ENCODE measurements at regions not wholly inside any gene's neighbourhood (a gene's known extent, or its start where the extent isn't known, plus 50 kb on each side); places are given as distances from the start of the nearest gene placed in this dataset.

DNA sequence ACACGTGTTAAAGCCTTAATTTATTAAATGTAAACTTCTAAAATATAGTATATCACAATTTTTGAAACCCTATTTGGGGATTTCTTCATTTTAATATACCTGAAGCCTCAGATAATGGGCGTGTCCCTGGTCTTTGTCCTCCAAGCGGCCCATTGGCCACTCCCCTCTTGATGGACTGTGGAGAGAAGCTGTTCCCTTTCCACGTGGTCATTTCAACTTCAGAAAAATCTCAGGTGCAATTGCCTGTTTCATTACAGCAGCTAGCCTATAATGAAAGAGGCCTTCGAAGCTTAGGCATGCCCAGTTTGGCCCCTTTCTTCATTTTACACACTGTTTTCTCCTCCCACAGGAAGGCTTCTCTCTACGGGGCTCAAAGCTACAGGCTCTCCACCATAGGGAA is 131.4 kb upstream of the ARHGAP5 start:
- TF ChIP-seq, protein P1, sequence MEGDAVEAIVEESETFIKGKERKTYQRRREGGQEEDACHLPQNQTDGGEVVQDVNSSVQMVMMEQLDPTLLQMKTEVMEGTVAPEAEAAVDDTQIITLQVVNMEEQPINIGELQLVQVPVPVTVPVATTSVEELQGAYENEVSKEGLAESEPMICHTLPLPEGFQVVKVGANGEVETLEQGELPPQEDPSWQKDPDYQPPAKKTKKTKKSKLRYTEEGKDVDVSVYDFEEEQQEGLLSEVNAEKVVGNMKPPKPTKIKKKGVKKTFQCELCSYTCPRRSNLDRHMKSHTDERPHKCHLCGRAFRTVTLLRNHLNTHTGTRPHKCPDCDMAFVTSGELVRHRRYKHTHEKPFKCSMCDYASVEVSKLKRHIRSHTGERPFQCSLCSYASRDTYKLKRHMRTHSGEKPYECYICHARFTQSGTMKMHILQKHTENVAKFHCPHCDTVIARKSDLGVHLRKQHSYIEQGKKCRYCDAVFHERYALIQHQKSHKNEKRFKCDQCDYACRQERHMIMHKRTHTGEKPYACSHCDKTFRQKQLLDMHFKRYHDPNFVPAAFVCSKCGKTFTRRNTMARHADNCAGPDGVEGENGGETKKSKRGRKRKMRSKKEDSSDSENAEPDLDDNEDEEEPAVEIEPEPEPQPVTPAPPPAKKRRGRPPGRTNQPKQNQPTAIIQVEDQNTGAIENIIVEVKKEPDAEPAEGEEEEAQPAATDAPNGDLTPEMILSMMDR (IDR thresholded peaks at IDR 0.05), result no peak
- H3K79me2 ChIP-seq, result no peaks in the 10 kb centered on the region
- no peak overlapping the region for H3K4me3 ChIP-seq (ENCODE audit: low read depth, low read length)
- H3K4me1 ChIP-seq, result no peaks in the 10 kb centered on the region
- H2AFZ ChIP-seq, result no peak overlapping the region
- no peaks in the 10 kb centered on the region for H3K36me3 ChIP-seq (ENCODE audit: control insufficient read depth, insufficient read depth, low read length)
- H3K27ac ChIP-seq, result no peak overlapping the region
- H3K27me3 ChIP-seq (ENCODE audit: control insufficient read depth, insufficient read depth, low read length), result no peaks in the 10 kb centered on the region
- no peak overlapping the region for H3K4me2 ChIP-seq (ENCODE audit: low read length)
- H3K9ac ChIP-seq, result no peak overlapping the region
- no peaks in the 10 kb centered on the region for H3K9me3 ChIP-seq (ENCODE audit: control insufficient read depth, low read length)

DNA sequence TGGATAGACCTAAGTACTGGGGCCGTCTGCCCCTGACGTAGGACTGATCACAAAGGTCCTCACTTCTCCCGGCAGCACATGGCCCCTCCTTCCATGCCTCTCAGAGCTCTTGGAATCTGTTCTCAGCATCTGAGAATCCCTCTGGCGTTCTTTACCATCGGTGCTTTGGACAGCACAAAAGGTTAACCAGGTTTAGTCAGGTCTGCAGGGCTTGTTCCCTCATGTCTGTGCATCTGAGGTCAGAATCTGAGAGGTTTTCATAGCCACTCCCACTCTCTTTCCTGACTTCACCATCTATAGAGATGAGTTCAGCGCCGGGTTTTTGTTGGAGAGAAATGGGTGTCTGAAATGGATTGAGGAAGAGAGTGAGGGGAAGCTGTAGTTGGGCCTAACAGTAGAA is 130.0 kb upstream of the ARHGAP5 start:
- no peak overlapping the region for H2AFZ ChIP-seq
- H3K36me3 ChIP-seq (ENCODE audit: control insufficient read depth, insufficient read depth, low read length), result no peaks in the 10 kb centered on the region
- no peak overlapping the region for H3K27ac ChIP-seq
- TF ChIP-seq, protein P1 (IDR thresholded peaks at IDR 0.05), result no peak
- H3K4me3 ChIP-seq (ENCODE audit: low read depth, low read length), result no peak overlapping the region
- no peaks in the 10 kb centered on the region for H3K27me3 ChIP-seq (ENCODE audit: control insufficient read depth, insufficient read depth, low read length)
- H3K79me2 ChIP-seq, result no peaks in the 10 kb centered on the region
- H3K9ac ChIP-seq, result no peak overlapping the region
- no peaks in the 10 kb centered on the region for H3K4me1 ChIP-seq
- H3K9me3 ChIP-seq (ENCODE audit: control insufficient read depth, low read length), result no peaks in the 10 kb centered on the region
- no peak overlapping the region for H3K4me2 ChIP-seq (ENCODE audit: low read length)

DNA sequence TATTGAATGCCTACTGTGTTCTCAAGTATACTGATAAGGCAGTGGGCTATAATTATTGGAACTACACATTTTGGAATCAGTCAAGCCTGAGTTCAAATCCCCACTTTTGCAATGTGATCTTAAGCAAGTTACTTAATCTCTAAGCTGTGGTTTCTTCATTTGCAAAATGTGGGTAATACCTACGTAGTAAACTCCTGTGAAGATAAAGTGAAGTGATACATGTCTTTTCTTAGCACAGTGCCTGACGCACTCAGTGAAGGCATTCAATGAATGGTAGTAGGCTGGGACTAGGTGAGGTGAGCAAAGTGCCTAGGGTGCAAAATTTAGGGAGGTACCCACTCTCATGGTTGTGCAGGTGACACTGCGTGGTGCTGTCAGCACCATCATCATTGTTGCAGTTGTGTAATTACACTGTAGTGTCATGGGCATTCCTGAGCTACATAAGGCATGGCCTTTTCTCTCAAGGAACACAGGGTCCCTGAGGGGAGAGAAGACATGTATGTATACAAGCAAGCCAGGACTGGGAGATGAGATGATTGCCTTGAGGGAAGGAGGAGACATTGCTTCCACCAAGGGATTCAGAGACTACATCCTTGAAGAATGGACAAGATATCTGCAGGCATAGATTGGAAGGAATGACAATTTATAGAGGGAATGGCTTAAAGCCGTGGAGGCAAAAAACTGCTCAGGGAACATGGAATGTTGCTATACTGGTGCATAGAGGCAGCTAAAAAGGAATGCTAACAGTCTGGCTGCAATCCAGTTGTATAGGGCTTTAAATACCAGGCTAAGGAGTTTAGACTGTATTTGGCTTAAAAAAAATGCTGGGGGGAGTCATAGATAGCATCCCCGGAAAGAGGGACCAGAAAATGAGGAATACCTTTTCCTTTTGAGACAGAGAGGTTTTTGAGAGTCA is 129.2 kb upstream of the ARHGAP5 start:
- H3K9me3 ChIP-seq (ENCODE audit: control insufficient read depth, low read length), result no peaks in the 10 kb centered on the region
- H3K4me2 ChIP-seq (ENCODE audit: low read length), result no peak overlapping the region
- no peaks in the 10 kb centered on the region for H3K79me2 ChIP-seq
- H3K4me1 ChIP-seq, result no peaks in the 10 kb centered on the region
- H2AFZ ChIP-seq, result no peak overlapping the region
- no peak overlapping the region for H3K9ac ChIP-seq
- TF ChIP-seq, protein P1 (IDR thresholded peaks at IDR 0.05), result no peak
- no peaks in the 10 kb centered on the region for H3K36me3 ChIP-seq (ENCODE audit: control insufficient read depth, insufficient read depth, low read length)
- H3K4me3 ChIP-seq (ENCODE audit: low read depth, low read length), result no peak overlapping the region
- H3K27ac ChIP-seq, result no peak overlapping the region
- no peaks in the 10 kb centered on the region for H3K27me3 ChIP-seq (ENCODE audit: control insufficient read depth, insufficient read depth, low read length)

DNA sequence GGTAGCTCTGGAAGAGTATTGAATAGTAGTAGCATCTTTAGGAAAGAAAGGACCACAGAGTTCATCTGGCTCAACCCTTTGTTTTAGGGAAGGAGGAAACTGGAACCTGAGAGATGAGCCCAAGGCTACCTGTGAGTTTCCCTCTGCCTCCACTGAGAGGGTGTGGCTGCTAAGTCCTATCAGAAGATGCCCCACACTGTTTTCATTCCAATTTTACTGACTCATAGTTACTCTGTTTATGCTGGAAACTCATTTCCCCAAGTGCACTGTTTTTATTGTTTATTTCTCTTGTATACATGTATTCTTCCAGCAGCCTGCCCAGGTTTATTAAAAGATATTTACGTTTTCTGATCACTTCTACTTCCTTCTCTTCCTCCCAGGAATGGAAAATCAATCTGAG is 127.4 kb upstream of the ARHGAP5 start:
- Histone ChIP-seq H3K79me2 (no peaks in the 10 kb centered on the region), H3K27me3 (ENCODE audit: control insufficient read depth, insufficient read depth, low read length) (no peaks in the 10 kb centered on the region), H2AFZ (no peak overlapping the region), H3K4me3 (ENCODE audit: low read depth, low read length) (no peak overlapping the region), H3K9me3 (ENCODE audit: control insufficient read depth, low read length) (no peaks in the 10 kb centered on the region), H3K27ac (no peak overlapping the region), H3K4me2 (ENCODE audit: low read length) (no peak overlapping the region), H3K9ac (no peak overlapping the region), H3K4me1 (no peaks in the 10 kb centered on the region), H3K36me3 (ENCODE audit: control insufficient read depth, insufficient read depth, low read length) (no peaks in the 10 kb centered on the region)
- TF ChIP-seq, protein P1 (IDR thresholded peaks at IDR 0.05), result no peak

DNA sequence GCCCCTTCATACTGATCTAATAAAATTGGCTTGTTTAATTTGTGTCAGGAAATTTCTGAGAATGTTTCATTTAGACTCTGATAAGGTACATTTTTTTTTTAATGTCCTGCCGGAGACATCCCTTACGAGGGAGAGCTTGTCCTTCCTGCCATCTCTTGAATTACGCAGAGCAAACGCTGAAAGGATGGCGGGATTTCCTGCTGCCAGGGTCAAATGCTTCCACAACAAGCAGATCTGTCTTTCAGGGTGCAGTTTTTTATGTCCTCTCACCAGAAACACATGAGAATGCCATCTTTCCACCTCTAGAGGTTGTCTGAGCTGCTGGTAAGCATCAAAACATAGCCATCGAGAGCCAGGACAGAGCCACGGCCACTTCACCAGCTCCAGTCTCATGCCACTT is 126.8 kb upstream of the ARHGAP5 start:
- no peak overlapping the region for H3K4me2 ChIP-seq (ENCODE audit: low read length)
- TF ChIP-seq, protein P1 (IDR thresholded peaks at IDR 0.05), result no peak
- no peaks in the 10 kb centered on the region for H3K79me2 ChIP-seq
- no peak overlapping the region for H2AFZ ChIP-seq
- H3K27me3 ChIP-seq (ENCODE audit: control insufficient read depth, insufficient read depth, low read length), result no peaks in the 10 kb centered on the region
- H3K36me3 ChIP-seq (ENCODE audit: control insufficient read depth, insufficient read depth, low read length), result no peaks in the 10 kb centered on the region
- H3K9ac ChIP-seq, result no peak overlapping the region
- no peaks in the 10 kb centered on the region for H3K9me3 ChIP-seq (ENCODE audit: control insufficient read depth, low read length)
- H3K27ac ChIP-seq, result no peak overlapping the region
- no peak overlapping the region for H3K4me3 ChIP-seq (ENCODE audit: low read depth, low read length)
- no peaks in the 10 kb centered on the region for H3K4me1 ChIP-seq

All from parathyroid adenoma (tissue), 2 donors.